KMS-11 (cell line): ENCODE measurements at regions not wholly inside any gene's neighbourhood (a gene's known extent, or its start where the extent isn't known, plus 50 kb on each side); places are given as distances from the start of the nearest gene placed in this dataset.

Experiments used
- H2AFZ ChIP-seq: fragments of 200-600 bp; sonication (generic); 2 replicates; pipeline ENCODE4 v1.6.1; 2016; ENCODE audit warnings: antibody characterized with exemption, mixed run types, low read depth
- H3K27ac ChIP-seq: fragments of 200-600 bp; sonication (generic); 2 replicates; pipeline ENCODE4 v1.6.1; 2016; ENCODE audit warnings: mild to moderate bottlenecking, mixed run types
- H3K27me3 ChIP-seq: fragments of 200-600 bp; sonication (generic); 2 replicates; pipeline ENCODE4 v1.6.1; 2017; ENCODE audit warnings: mild to moderate bottlenecking, low read depth, mixed run types, moderate library complexity; ENCODE audit not compliant: insufficient read depth
- H3K36me3 ChIP-seq: fragments of 200-600 bp; sonication (generic); 2 replicates; pipeline ENCODE4 v1.6.1; 2017; ENCODE audit warnings: mild to moderate bottlenecking, mixed run types; ENCODE audit not compliant: insufficient read depth
- H3K4me1 ChIP-seq: fragments of 200-600 bp; sonication (generic); 2 replicates; pipeline ENCODE4 v1.6.1; 2016; ENCODE audit warnings: mild to moderate bottlenecking, low read depth, mixed run types; ENCODE audit not compliant: poor library complexity, severe bottlenecking
- H3K4me2 ChIP-seq: fragments of 200-600 bp; sonication (generic); 2 replicates; pipeline ENCODE4 v1.7.0; 2016; ENCODE audit warnings: mild to moderate bottlenecking, mixed run types
- H3K4me3 ChIP-seq: fragments of 200-600 bp; sonication (generic); IDR thresholded peaks from 2 replicates; pipeline ENCODE4 v1.6.1; 2017; ENCODE audit warnings: low read depth, low read length, mixed read lengths; ENCODE audit not compliant: insufficient read depth
- H3K79me2 ChIP-seq: fragments of 200-600 bp; sonication (generic); 2 replicates; pipeline ENCODE4 v1.6.1; 2016; ENCODE audit warnings: low read depth, mixed run types; ENCODE audit not compliant: insufficient read depth
- H3K9ac ChIP-seq: fragments of 200-600 bp; sonication (generic); 2 replicates; pipeline ENCODE4 v1.6.1; 2016; ENCODE audit warnings: mild to moderate bottlenecking, mixed run types
- H4K20me1 ChIP-seq: fragments of 200-600 bp; sonication (generic); 2 replicates; pipeline ENCODE4 v1.6.1; 2016; ENCODE audit warnings: mild to moderate bottlenecking, mixed run types; ENCODE audit not compliant: insufficient read depth
- CTCF ChIP-seq: fragments of 200-600 bp; sonication (generic); conservative IDR thresholded peaks from 2 replicates; pipeline ENCODE4 v1.6.1; 2017; ENCODE audit warnings: low read depth, mild to moderate bottlenecking, antibody characterized with exemption, low read length, moderate library complexity, mixed read lengths

GRCh38 chr2:215880970-215881369 lies 132.4 kb downstream of the MREG start:
- no peaks in the 10 kb centered on the region for H3K36me3 ChIP-seq
- no peaks in the 10 kb centered on the region for H4K20me1 ChIP-seq
- H3K9ac ChIP-seq = no peak overlapping the region
- no peak overlapping the region for H3K4me2 ChIP-seq
- H3K4me3 ChIP-seq = no peak overlapping the region
- H3K79me2 ChIP-seq = no peaks in the 10 kb centered on the region
- no peaks in the 10 kb centered on the region for H3K27me3 ChIP-seq
- H3K4me1 ChIP-seq = no peaks in the 10 kb centered on the region
- TF ChIP-seq CTCF = no peak
- no peak overlapping the region for H2AFZ ChIP-seq
- H3K27ac ChIP-seq = no peak overlapping the region

- Histone ChIP-seq H3K27ac (no peak overlapping the region), H3K4me3 (no peak overlapping the region), H3K4me1 (no peaks in the 10 kb centered on the region), H3K27me3 (no peaks in the 10 kb centered on the region), H3K36me3 (no peaks in the 10 kb centered on the region), H4K20me1 (no peaks in the 10 kb centered on the region), H2AFZ (no peak overlapping the region), H3K9ac (no peak overlapping the region), H3K79me2 (no peaks in the 10 kb centered on the region), H3K4me2 (no peak overlapping the region)
- TF ChIP-seq CTCF = no peak
Observed at GRCh38 chr2:215879977-215880940, 133.1 kb downstream of the MREG start.

GRCh38 chr2:215879331-215879730 lies 134.0 kb downstream of the MREG start:
- Histone ChIP-seq H3K4me1 (no peaks in the 10 kb centered on the region), H3K9ac (no peak overlapping the region), H3K27me3 (no peaks in the 10 kb centered on the region), H3K27ac (no peak overlapping the region), H3K79me2 (no peaks in the 10 kb centered on the region), H2AFZ (no peak overlapping the region), H3K4me3 (no peak overlapping the region), H3K36me3 (no peaks in the 10 kb centered on the region), H3K4me2 (no peak overlapping the region), H4K20me1 (no peaks in the 10 kb centered on the region)
- no peak for TF ChIP-seq CTCF

GRCh38 chr2:215878476-215879063 lies 134.8 kb downstream of the MREG start:
- H4K20me1 ChIP-seq = no peaks in the 10 kb centered on the region
- no peaks in the 10 kb centered on the region for H3K36me3 ChIP-seq
- H3K4me2 ChIP-seq = no peak overlapping the region
- no peak overlapping the region for H2AFZ ChIP-seq
- no peak overlapping the region for H3K27ac ChIP-seq
- no peaks in the 10 kb centered on the region for H3K79me2 ChIP-seq
- H3K27me3 ChIP-seq = no peaks in the 10 kb centered on the region
- no peaks in the 10 kb centered on the region for H3K4me1 ChIP-seq
- no peak for TF ChIP-seq CTCF
- no peak overlapping the region for H3K4me3 ChIP-seq
- no peak overlapping the region for H3K9ac ChIP-seq
